ENCODE measurements at regions not wholly inside any gene's neighbourhood (a gene's known extent, or its start where the extent isn't known, plus 50 kb on each side); places are given as distances from the start of the nearest gene placed in this dataset.

- Histone ChIP-seq H4K20me1 (ENCODE audit: insufficient read depth, low read length, poor library complexity, severe bottlenecking) (no peaks in the 10 kb centered on the region), H3K9me3 (ENCODE audit: insufficient read depth, low read depth, low read length) (no peaks in the 10 kb centered on the region), H3K36me3 (ENCODE audit: insufficient read depth, low read length) (no peaks in the 10 kb centered on the region), H3K9me2 (replicated peaks; ENCODE audit: low read depth, low read length) (no peaks in the 10 kb centered on the region), H3K27me3 (ENCODE audit: insufficient read depth, low read length, poor library complexity, severe bottlenecking) (no peaks in the 10 kb centered on the region), H3K4me1 (ENCODE audit: insufficient read depth, low read length, poor library complexity, severe bottlenecking) (no peaks in the 10 kb centered on the region), H3K4me2 (ENCODE audit: low read depth, low read length, poor library complexity, severe bottlenecking) (no peak overlapping the region), H3F3A (ENCODE audit: low read depth) (no peaks in the 10 kb centered on the region), H3K79me2 (ENCODE audit: insufficient read depth, low read length) (no peaks in the 10 kb centered on the region), H2AFZ (ENCODE audit: low read length) (no peak overlapping the region), H3K4me3 (ENCODE audit: low read length, poor library complexity, severe bottlenecking) (no peak overlapping the region), H3K9ac (ENCODE audit: low read depth, low read length, poor library complexity, severe bottlenecking) (no peak overlapping the region)
- TF ChIP-seq CTCF (conservative IDR thresholded peaks at IDR 0.05; ENCODE audit: low read length): no peak
- no peak for TF ChIP-seq EZH2phosphoT487 (IDR thresholded peaks at IDR 0.05; ENCODE audit: borderline replicate concordance)
Measured at GRCh38 chr10:43980313-43980712, 331.6 kb upstream of the ZNF32 start.

GRCh38 chr10:43979551-43979950, 330.9 kb upstream of the ZNF32 start:
- H3K9ac ChIP-seq (ENCODE audit: low read depth, low read length, poor library complexity, severe bottlenecking): no peak overlapping the region
- H3K27me3 ChIP-seq (ENCODE audit: insufficient read depth, low read length, poor library complexity, severe bottlenecking): no peaks in the 10 kb centered on the region
- no peaks in the 10 kb centered on the region for H3K4me1 ChIP-seq (ENCODE audit: insufficient read depth, low read length, poor library complexity, severe bottlenecking)
- H4K20me1 ChIP-seq (ENCODE audit: insufficient read depth, low read length, poor library complexity, severe bottlenecking): no peaks in the 10 kb centered on the region
- H3K36me3 ChIP-seq (ENCODE audit: insufficient read depth, low read length): no peaks in the 10 kb centered on the region
- no peak overlapping the region for H3K4me2 ChIP-seq (ENCODE audit: low read depth, low read length, poor library complexity, severe bottlenecking)
- no peaks in the 10 kb centered on the region for H3F3A ChIP-seq (ENCODE audit: low read depth)
- H3K9me2 ChIP-seq (replicated peaks; ENCODE audit: low read depth, low read length): no peaks in the 10 kb centered on the region
- no peak overlapping the region for H2AFZ ChIP-seq (ENCODE audit: low read length)
- TF ChIP-seq EZH2phosphoT487 (IDR thresholded peaks at IDR 0.05; ENCODE audit: borderline replicate concordance) (no peak), CTCF (conservative IDR thresholded peaks at IDR 0.05; ENCODE audit: low read length) (no peak)
- no peaks in the 10 kb centered on the region for H3K9me3 ChIP-seq (ENCODE audit: insufficient read depth, low read depth, low read length)
- H3K79me2 ChIP-seq (ENCODE audit: insufficient read depth, low read length): no peaks in the 10 kb centered on the region
- no peak overlapping the region for H3K4me3 ChIP-seq (ENCODE audit: low read length, poor library complexity, severe bottlenecking)

- Histone ChIP-seq H3K9me3 (ENCODE audit: insufficient read depth, low read depth, low read length) (no peaks in the 10 kb centered on the region), H3K27me3 (ENCODE audit: insufficient read depth, low read length, poor library complexity, severe bottlenecking) (no peaks in the 10 kb centered on the region), H3K4me1 (ENCODE audit: insufficient read depth, low read length, poor library complexity, severe bottlenecking) (no peaks in the 10 kb centered on the region), H3K4me2 (ENCODE audit: low read depth, low read length, poor library complexity, severe bottlenecking) (no peak overlapping the region), H3K4me3 (ENCODE audit: low read length, poor library complexity, severe bottlenecking) (no peak overlapping the region), H3K9ac (ENCODE audit: low read depth, low read length, poor library complexity, severe bottlenecking) (no peak overlapping the region), H3K9me2 (replicated peaks; ENCODE audit: low read depth, low read length) (no peaks in the 10 kb centered on the region), H3F3A (ENCODE audit: low read depth) (no peaks in the 10 kb centered on the region), H4K20me1 (ENCODE audit: insufficient read depth, low read length, poor library complexity, severe bottlenecking) (no peaks in the 10 kb centered on the region), H2AFZ (ENCODE audit: low read length) (no peak overlapping the region), H3K79me2 (ENCODE audit: insufficient read depth, low read length) (no peaks in the 10 kb centered on the region), H3K36me3 (ENCODE audit: insufficient read depth, low read length) (no peaks in the 10 kb centered on the region)
- TF ChIP-seq CTCF (conservative IDR thresholded peaks at IDR 0.05; ENCODE audit: low read length) (no peak), EZH2phosphoT487 (IDR thresholded peaks at IDR 0.05; ENCODE audit: borderline replicate concordance) (no peak)
Measured at GRCh38 chr10:43978936-43979335, 330.3 kb upstream of the ZNF32 start.
